NOMO-1 (cell line): ENCODE measurements at regions not wholly inside any gene's neighbourhood (a gene's known extent, or its start where the extent isn't known, plus 50 kb on each side); places are given as distances from the start of the nearest gene placed in this dataset.
A peak's percentile ranks its signal among the peaks of the same experiment; 100 is the strongest.

Source experiments
- DNase-seq, 2 experiments: peaks; one replicate each; lab custom pipeline; 2025; ENCODE audit not compliant: unreplicated experiment in 2 of 2; lab: John Stamatoyannopoulos, UW

GRCh38 chr13:106621833-106622232 lies 53.9 kb upstream of the ARGLU1 start:
- no peak for DNase-seq

- DNase-seq: peak; percentile 35 to 48
These were observed 52.0 kb upstream of the ARGLU1 start for GRCh38 chr13:106619688-106620555.
